ENCODE measurements at regions not wholly inside any gene's neighbourhood (a gene's known extent, or its start where the extent isn't known, plus 50 kb on each side); places are given as distances from the start of the nearest gene placed in this dataset.

GRCh38 chr5:127233590-127233989 lies 57.0 kb upstream of the MEGF10 start:
- no peaks in the 10 kb centered on the region for H3K9me3 ChIP-seq (ENCODE audit: control insufficient read depth in 2 of 2, low read length in 2 of 2)
- no peak overlapping the region for H3K27ac ChIP-seq (ENCODE audit: low read length)
- no peak overlapping the region for H3K9ac ChIP-seq (ENCODE audit: low read length in 2 of 2)
- peaks cover 12% of the 10 kb centered on the region for H3K4me1 ChIP-seq (ENCODE audit: control insufficient read depth, insufficient read depth, low read length)
- H3K27me3 ChIP-seq (ENCODE audit: control insufficient read depth in 1 of 2, insufficient read depth in 2 of 2, low read length in 2 of 2) = no peaks in the 10 kb centered on the region
- no peaks in the 10 kb centered on the region for H3K36me3 ChIP-seq (ENCODE audit: control insufficient read depth in 2 of 2, insufficient read depth in 2 of 2, low read length in 2 of 2)
- no peak overlapping the region for H3K4me3 ChIP-seq (ENCODE audit: low read length in 2 of 2)

GRCh38 chr5:127235136-127235535 lies 55.5 kb upstream of the MEGF10 start:
- Histone ChIP-seq H3K27me3 (ENCODE audit: control insufficient read depth in 1 of 2, insufficient read depth in 2 of 2, low read length in 2 of 2) (no peaks in the 10 kb centered on the region), H3K9me3 (ENCODE audit: control insufficient read depth in 2 of 2, low read length in 2 of 2) (no peaks in the 10 kb centered on the region), H3K9ac (ENCODE audit: low read length in 2 of 2) (no peak overlapping the region), H3K4me1 (ENCODE audit: control insufficient read depth, insufficient read depth, low read length) (no peaks in the 10 kb centered on the region), H3K27ac (ENCODE audit: low read length) (no peak overlapping the region), H3K36me3 (ENCODE audit: control insufficient read depth in 2 of 2, insufficient read depth in 2 of 2, low read length in 2 of 2) (no peaks in the 10 kb centered on the region), H3K4me3 (ENCODE audit: low read length in 2 of 2) (no peak overlapping the region)

- H3K36me3 ChIP-seq (ENCODE audit: control insufficient read depth in 2 of 2, insufficient read depth in 2 of 2, low read length in 2 of 2) = no peaks in the 10 kb centered on the region
- H3K9me3 ChIP-seq (ENCODE audit: control insufficient read depth in 2 of 2, low read length in 2 of 2) = no peaks in the 10 kb centered on the region
- H3K27me3 ChIP-seq (ENCODE audit: control insufficient read depth in 1 of 2, insufficient read depth in 2 of 2, low read length in 2 of 2) = no peaks in the 10 kb centered on the region
- H3K27ac ChIP-seq (ENCODE audit: low read length) = no peak overlapping the region
- no peaks in the 10 kb centered on the region for H3K4me1 ChIP-seq (ENCODE audit: control insufficient read depth, insufficient read depth, low read length)
- no peak overlapping the region for H3K9ac ChIP-seq (ENCODE audit: low read length in 2 of 2)
- H3K4me3 ChIP-seq (ENCODE audit: low read length in 2 of 2) = no peak overlapping the region
Observed at GRCh38 chr5:127236254-127236653, 54.3 kb upstream of the MEGF10 start.
